LoVo (cell line): ENCODE measurements at regions not wholly inside any gene's neighbourhood (a gene's known extent, or its start where the extent isn't known, plus 50 kb on each side); places are given as distances from the start of the nearest gene placed in this dataset.

Experiments
- DNase-seq: peaks from one replicate; pipeline ENCODE4 v3.0.0-alpha.2; 2016; ENCODE audit warnings: low spot score

DNA sequence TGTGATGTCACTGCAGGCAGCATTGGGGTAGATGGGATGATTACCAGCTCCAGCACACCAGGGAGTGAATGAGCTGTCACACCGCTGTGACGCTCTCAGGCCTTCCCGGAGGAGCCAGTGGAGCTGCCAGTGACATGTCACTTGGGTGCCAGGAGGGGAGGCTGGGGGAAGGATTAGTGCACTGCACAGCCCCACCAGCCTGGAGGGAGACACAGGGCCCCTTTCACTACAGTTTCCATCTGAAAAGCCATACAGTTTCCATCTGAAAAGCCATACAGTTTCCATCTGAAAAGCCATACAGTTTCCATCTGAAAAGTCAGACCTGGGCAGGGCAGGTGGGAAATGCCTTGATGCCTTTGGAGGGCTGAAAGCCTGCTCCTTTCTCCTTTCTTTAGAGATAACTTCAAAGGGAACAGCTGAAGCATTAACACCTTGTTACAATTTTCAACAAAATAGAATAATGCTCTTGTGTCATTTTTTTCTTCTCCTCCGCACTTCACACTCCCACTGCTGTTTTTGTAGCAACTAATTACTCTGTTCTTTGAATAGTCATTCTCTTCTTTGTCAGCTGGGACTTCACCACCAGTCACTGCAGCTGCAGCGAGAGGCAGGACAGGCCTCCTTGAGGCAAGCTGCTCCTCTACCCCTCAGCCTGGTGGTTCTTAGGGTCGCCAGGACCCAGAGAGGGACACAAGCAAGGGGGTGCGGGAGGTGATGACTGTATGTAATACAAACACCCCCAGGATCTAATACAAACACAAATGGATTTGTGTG is 256.9 kb upstream of the RGS6 start:
- no peak for DNase-seq

DNA sequence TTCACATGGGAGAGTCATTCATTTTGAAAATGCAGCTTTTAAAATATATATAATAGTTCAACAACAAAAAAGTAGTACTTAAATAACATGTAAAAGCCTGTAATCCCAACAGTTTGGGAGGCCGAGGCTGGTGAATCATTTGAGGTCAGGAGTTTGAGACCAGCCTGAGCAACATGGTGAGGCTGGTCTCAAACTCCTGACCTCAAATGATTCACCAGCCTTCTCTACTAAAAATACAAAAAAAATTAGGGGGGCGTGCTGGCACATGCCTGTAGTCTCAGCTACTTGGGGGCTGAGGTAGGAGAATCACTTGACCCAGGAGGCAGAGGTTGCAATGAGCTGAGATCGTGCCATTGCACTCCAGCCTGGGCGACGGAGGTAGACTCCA is 256.3 kb upstream of the RGS6 start:
- no peak for DNase-seq

DNA sequence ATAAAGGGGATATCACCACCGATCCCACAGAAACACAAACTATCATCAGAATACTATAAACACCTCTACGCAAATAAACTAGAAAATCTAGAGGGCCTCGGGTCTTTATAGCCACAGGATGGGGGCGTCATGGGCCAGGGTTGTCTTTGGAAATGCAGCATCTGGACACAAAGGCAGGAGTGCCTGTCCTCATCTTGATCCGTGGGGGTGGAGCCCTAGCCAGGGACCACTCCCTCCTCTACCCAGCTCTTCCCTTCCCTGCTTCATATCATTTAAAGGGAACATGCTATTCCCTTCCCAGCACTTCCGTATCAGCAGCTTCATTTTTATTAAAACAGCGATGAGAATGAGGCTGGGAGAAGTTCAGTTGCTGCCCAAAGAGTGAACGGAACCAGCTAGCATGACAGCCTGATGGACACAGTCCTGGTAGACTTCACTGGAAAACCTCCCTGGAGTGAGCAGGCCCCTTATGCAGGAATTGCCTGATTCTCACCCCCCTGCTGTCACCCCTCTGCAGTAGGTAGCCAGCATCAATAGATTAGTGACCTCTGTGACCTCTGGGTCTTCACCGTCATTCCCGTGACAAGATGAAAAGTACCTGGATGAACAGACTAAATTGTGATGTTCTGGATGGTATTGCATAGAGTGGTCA is 251.4 kb upstream of the RGS6 start:
- no peak for DNase-seq

DNA sequence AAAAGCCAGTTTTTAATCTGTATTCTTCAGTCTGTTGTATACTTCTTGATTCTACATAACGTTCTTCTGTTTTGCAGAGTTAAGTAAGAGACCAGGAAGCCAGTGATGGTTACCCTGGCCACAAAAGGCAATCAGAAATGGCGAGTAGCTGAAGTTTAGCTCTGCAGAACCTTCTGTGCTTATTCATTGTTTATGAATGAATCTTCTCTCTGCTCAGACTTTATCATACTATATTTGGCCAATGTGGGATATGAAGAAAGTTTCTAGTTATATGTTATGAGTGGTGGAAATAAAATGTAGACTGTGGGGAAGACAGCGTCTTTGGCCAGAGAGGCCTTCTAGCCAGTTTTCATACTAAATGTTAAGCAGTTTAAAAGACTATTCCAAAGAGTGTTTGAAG is 249.9 kb upstream of the RGS6 start:
- no peak for DNase-seq

DNA sequence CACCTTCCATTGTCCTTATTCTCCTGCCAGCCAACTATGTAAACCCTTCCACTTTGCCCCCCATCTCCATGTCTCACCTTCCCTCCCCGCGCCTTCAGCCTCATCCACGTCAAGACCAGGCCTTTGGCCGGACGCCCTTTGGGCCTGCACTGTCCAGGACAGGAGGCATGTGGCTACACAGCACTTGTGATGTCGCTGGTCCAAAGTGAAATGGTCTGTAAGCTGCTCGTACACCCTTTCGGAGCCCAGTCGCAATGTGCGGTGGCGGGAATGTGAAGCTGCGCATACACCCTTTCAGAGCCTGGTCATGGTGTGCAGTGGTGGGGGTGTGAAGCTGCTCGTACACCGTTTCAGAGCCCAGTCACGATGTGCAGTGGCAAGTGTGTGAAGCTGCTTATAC is 247.9 kb upstream of the RGS6 start:
- DNase-seq, result no peak

DNA sequence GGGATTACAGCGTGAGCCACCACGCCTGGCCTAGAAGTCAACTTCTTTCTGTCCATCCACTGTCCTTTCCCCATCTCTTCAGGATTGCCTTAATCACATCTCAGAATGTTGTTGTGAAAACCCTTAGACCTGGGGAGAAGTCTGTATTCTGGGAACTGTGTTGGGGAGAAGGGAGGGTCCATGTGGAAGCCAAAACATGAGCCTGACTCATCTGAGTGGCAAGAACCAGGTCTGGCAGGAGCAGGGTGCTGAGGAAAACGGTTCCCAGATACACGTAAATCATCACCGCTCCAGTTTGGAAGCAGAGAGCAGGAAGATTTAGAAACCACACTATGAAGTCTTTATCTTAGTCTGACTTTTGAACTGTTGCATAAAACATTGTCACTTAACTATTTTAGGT is 245.6 kb upstream of the RGS6 start:
- DNase-seq, result no peak

DNA sequence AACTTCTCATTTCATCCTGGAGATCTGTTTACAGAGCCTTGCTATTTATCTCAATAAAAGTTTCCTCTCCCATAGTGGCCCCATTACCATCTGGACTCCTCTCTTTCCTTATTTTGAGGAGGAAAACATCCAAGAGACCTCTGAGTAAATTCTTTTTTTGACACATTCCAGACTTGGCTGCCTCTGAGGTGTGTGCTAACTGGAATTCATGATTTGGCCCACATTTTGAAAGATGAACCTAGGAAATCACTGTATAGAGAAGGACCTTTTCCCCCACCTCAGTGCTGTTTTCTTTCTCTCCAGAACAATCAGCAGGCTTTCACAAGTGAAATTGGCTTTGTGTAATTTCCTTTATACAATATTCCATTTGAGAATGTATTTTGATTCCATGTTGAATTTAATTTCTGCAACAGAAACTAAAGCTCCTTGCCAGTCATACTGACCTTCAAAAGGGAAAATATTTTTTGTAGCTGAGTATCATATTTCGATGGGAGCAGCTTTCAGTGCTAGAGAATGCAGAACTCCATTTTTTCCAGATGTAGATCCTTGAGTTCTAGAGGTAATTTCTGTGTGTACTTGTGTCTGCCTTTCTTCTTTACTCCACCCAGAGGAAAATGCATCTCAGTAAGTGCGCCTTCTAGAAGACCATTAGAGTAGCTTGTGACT is 244.9 kb upstream of the RGS6 start:
- DNase-seq, result no peak

DNA sequence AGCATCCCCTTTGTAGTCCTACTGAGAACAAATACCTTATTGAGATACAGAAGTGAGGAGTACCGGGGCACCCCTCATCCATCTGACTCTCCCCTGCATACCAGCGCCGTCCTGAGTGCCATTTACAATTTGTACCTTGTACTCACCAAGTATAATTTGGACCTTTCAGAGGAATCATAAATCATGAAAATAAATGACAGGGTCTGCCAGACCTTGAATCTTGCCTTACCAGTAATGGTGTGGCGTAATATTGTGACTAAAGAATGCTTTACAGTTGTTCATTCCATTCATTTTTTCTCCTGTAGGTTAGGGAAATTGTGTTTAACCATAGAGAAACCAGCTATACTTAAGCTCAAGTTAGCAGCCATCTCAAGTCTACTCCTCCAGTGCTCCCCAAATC is 243.7 kb upstream of the RGS6 start:
- no peak for DNase-seq

DNA sequence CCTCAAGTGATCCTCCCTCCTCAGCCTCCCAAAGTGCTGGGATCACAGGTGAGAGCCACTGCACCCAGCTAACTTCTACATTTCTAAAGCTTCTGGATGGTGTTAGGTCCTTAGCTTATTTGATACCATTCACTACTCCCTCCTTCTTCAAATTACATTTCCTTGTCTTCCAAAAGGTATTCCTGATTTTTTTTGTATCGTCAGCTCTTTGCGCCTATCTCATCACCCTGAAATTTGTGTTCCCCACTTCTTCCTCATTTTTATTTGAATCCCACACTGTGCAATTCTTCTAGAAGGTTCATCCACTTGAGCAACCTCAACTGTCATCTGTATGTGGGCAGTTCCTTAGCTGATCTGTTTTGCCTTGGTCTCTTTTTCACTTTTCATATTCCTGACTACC is 241.8 kb upstream of the RGS6 start:
- DNase-seq, result no peak

DNA sequence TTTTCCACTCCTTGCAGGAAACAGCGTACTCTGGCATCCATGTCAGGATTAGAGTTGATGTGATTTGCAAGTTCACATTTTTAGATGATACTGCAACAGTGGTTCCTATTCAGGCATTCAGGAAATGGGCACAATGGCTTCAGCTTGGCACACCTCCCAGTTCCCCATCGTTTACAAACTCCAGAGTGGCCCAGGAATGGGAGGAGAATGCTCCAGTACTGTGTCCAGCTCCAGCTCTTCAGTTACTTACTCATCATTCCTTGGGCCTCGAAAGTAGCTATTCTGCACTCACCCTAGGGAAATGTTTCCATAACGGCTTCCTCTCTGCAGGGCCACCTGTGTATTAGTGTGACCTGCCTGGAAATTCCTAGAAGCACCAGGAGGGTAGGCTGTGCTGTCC is 239.7 kb upstream of the RGS6 start:
- DNase-seq, result no peak

DNA sequence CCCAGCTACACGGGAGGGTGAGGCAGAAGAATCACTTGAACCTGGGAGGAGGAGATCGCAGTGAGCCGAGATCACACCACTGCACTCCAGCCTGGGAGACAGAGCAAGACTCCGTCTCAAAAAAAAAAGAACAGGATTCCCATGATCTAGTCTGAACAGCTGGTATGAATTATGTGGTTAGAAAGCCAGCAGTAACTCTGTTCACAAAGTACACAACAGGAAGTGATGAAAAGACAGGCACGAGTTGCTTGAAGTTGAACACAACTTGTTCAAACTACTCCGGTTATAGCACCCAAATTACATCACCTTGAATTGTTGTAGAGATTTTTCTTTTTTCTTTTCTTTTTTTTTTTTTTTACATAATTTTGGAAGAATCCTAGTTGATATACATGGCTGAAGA is 238.8 kb upstream of the RGS6 start:
- no peak for DNase-seq

DNA sequence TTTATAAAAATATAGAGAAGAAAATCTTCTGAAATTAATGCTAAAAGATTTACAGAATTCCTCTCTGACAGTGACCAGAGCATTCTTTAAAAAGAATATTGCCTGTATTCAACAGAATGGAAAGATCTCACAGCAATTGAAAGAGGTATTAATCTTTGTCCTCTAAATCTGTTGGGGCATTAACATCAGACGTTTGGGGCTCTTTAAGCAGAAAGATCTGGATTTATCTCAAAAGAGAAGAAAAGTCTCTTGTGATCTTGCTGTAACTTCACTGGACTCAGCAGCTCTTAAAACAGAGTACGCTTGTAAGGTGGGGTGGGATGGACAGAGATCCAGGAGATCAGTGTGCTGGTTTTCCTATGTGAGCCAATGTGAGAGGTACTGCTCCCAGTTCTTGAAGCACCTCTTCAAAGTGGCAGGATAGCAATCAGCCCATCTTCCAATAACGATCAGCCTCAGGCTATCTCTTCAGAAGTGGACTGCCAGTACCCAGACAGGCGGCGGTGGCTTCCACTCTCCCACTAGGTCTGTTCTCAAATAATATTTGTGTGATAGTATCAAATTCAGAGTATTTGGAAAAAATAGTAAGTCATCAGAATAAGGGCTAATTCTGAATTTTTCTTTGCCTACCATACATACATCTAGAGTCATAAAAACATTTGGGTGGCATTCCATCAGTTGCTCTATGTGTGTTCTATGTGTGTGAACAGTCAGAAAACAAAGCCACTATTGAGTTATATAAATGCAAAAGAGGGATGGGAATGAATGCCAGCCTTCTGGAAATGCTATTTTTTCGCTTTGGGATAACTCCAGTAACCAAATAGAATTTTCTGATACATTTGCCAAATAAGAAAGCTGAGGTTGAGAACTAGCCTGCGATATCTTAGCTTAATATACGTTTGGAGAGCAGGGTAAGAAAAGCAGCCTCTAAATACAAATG is 237.4 kb upstream of the RGS6 start:
- no peak for DNase-seq

DNA sequence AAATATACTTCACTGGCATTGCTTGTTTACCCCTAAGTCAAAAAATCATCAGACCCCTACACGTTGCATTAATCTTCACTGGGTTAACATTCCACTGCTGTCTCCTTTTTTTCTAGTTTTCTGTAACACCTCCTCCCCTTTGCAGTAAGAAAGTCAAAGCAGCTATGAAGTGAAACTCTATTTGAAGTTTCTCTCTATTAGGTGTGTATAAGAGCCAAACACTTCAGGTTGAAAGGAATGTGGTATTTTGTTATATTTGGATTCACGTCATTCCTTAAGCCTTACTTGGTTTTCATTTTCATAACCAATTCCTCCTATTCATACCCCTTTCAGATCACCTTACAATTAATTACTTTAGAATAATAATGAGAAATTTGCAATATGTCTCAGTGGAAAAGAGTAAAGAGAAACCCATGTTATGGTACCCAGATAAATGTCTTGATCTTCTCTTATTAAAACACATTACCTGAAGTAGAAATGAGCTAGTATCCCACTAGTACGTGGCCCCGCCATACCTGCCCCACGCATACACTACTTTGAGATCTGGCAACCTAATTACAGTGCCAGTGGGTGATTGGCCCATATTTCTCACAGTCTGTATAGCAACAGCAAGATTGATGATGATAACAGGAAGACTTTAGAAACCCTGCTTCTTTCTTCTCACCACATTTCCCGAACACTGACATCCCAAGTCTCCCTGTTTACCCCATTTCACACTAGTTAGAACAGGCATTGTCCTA is 236.4 kb upstream of the RGS6 start:
- DNase-seq, result no peak

DNA sequence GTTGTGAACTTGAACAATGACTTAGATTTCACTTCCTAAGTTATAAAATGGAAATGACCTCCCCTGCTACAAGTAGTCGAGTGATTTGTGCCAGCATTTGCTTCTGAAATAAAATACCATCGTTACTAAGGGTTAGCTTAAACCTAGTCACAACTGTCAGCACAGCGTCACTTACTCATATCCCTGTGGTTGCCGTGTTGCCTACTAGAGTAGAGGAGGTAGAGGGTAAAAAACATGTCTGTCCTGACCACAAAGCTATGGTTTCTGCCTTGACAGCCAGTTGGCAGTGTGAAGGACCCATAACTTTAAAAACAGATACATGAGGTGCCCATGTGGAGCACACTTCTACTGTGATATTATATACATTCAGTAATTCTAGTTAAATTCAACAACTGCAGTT is 234.2 kb upstream of the RGS6 start:
- no peak for DNase-seq

DNA sequence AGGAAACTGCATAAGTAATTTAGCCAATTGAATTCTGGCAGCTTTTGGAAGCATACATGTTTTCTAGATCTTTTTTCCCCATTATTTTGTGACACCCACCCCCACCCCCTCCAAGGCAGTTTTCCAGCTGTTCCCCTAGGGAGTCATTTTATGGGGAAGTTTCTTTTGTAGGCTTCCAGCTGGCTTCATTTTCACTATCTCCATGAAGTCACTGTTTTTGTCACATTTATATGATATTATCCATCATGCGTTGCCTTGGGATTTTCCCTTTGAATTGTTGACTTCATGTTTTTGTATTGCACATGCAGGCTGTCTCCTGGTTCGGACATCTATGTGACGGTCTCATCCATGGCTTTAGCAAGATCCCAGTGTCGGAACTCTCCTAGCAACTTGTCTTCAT is 233.6 kb upstream of the RGS6 start:
- DNase-seq, result no peak

DNA sequence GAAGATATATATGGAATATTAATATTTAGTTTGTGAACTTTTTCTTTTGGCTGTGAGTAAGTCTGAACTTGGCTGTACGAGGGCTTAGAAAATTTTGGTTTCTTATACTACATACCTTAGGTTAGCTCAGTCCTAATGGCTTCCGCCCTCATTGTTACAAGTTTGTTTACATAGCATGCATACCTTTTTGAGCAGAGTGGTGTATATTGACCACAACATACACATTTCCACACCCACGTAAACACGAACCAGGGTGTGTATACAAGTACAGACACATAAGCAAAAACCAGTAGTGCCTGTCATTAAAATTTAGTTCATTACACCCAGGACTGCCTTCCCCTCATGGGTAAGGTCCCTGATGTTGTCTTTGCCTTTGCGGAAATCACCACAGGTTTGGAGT is 230.2 kb upstream of the RGS6 start:
- no peak for DNase-seq

DNA sequence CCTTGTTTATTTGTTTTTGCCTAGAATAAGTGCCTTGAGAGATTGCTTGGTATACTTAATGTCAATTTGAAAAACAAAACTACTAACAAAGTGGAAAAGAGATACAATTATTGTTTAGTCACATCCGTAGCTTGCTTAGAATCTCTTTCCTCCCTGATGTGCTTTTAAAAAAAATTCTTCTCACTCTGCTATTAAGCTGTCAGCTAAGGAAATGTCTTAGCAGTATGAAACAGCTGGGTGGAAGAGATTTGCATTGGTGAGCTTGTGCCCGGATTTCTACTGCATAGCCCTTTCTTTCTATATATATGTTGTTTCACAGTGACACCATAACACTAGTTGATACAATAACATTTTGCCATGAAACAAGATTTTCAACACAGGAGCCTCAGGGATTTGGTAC is 229.4 kb upstream of the RGS6 start:
- DNase-seq, result no peak

DNA sequence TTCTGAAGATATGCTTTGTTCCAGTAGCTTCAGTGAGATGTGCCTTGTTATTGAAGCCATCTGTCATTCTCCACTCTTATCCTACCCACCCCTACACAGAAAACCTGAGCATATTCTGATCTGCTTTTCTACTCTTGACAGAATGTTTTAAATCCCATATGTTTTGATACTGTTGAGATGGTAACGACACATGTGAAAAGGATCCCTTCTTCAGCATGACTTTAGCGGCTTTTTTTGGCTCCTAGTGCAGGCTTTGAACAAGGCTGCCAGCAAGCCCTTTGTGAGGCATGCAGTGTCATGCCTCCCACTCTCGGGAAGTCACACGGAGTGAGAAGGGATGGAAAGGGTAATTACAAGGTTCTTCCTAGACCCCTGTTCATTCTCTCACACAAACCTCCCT is 228.8 kb upstream of the RGS6 start:
- no peak for DNase-seq

DNA sequence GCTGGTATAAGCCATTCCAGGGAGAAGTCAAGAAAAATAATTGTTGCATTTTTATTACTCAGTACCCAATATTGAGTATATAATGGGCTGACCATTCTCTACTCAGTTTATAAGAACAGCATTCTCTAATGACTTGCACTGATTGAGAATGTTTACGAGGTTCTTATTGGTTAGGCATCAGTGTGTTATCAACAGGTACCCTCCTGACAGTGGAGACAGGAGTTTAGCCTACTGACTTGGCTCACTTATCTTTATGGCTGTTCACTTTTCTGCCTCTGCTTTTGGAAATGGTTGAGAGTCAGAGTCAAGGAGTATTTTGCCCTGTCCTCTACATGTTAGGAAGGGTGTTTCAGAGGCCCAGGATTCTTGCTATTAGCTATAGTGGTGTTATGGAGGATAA is 228.0 kb upstream of the RGS6 start:
- DNase-seq, result no peak

DNA sequence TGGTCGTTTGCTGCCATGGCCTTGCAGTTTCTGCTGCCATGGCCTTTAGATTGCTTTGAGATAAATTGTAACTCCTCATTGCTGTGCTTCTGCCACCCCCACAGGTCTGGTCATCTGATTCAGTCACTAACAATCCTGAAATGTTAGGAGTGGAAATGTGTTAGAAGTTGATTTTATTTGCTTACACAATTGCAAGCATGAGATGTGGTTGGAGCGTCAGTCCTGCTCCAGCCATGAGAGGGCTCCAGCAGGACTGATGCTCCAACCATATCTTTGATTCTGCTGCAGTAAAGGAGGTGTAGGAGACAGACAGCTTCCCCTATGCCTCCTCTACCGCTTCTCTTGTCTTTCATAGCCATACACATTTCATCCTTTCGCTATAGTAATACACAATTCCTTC is 226.8 kb upstream of the RGS6 start:
- no peak for DNase-seq

DNA sequence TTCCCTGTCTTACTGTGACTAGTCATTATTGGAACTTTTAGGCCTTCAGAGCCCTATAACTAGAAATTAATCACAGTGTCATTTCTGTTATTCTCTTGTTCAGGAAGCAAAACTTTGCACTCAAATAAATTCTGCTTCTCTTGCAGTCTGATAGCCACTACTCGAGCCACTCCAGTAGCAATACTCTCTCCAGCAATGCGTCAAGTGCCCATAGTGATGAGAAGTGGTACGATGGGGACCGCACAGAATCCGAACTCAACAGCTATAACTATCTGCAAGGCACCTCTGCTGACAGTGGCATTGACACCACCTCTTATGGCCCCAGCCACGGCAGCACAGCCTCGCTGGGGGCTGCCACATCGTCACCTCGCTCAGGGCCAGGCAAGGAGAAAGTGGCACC is 223.2 kb upstream of the RGS6 start:
- DNase-seq, result no peak

DNA sequence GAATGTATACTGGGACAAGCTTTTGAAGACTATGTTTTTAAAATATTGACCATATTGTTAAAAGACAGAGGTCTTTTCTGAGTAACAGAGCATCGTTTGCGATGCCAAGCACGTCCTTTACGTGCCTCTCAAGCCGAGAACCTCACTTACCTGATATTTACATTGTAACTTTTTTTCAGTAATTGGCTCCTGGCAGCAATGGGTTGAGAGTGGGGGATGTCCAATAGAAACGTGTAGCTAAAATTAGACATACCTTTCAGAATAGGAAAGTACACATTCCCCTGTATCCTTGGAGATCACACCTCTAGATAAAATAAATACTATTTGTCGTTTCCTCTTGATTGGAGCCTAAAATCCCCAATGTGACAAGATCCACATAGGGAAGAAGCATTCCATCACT is 222.2 kb upstream of the RGS6 start:
- no peak for DNase-seq
